H1 (cell line): ENCODE measurements at regions not wholly inside any gene's neighbourhood (a gene's known extent, or its start where the extent isn't known, plus 50 kb on each side); places are given as distances from the start of the nearest gene placed in this dataset.

Experiments
- CTCF ChIA-PET: fragments of 300-600 bp; sonication (Branson Sonifier 250); formaldehyde crosslinking; loops from one replicate; lab custom pipeline; 2021; ENCODE audit not compliant: partially characterized antibody; lab: Charles Lee
- POLR2A ChIA-PET: fragments of 300-600 bp; sonication (Branson Sonifier 250); formaldehyde crosslinking; loops from one replicate; lab custom pipeline; 2021; ENCODE audit warnings: inconsistent platforms; ENCODE audit not compliant: partially characterized antibody; lab: Charles Lee
- DNase-seq, 2 experiments: peaks; one replicate each; pipeline versions ENCODE4 v3.0.0 to v3.0.0-alpha.2; 2010 to 2022; ENCODE audit warnings: low spot score in 2 of 2, low read depth in 1 of 2, mixed read lengths in 1 of 2
- FAIRE-seq: peaks from 2 replicates; lab custom pipeline; 2011; peaks lifted over from hg19 to GRCh38; lab: Jason Lieb, UNC
- H2AFZ ChIP-seq: 2 replicates; pipeline ENCODE4 v1.8.1; 2012; ENCODE audit warnings: low read length, inconsistent platforms
- H2AK5ac ChIP-seq: 2 replicates; pipeline ENCODE4 v1.6.1; 2013; ENCODE audit warnings: low read depth, low read length
- H2BK120ac ChIP-seq: replicated peaks from 2 replicates; pipeline ENCODE3; 2013; ENCODE audit warnings: low read depth, low read length, inconsistent platforms
- H2BK12ac ChIP-seq: 2 replicates; pipeline ENCODE4 v1.6.1; 2013; ENCODE audit warnings: low read depth, low read length
- H2BK15ac ChIP-seq: 2 replicates; pipeline ENCODE4 v1.6.1; 2013; ENCODE audit warnings: low read length
- H2BK20ac ChIP-seq: 2 replicates; pipeline ENCODE4 v1.6.1; 2013; ENCODE audit warnings: low read length
- H2BK5ac ChIP-seq: 2 replicates; pipeline ENCODE4 v1.6.1; 2013; ENCODE audit warnings: low read depth, low read length
- H3K14ac ChIP-seq: 2 replicates; pipeline ENCODE4 v1.6.1; 2013; ENCODE audit warnings: inconsistent platforms; ENCODE audit not compliant: insufficient read length
- H3K18ac ChIP-seq: 2 replicates; pipeline ENCODE4 v1.6.1; 2013; ENCODE audit warnings: low read length; ENCODE audit errors: extremely low read depth
- H3K23ac ChIP-seq: 2 replicates; pipeline ENCODE4 v1.6.1; 2013; ENCODE audit warnings: inconsistent platforms; ENCODE audit not compliant: insufficient read length
- H3K23me2 ChIP-seq: 2 replicates; pipeline ENCODE4 v1.6.1; 2013; ENCODE audit warnings: low read depth, low read length
- H3K27ac ChIP-seq: 2 replicates; pipeline ENCODE4 v1.6.1; 2011; ENCODE audit warnings: low read depth, low read length, inconsistent platforms
- H3K27me3 ChIP-seq, 4 experiments: replicated peaks in 1 of 4; 1 replicate in 1 of 4; 2 replicates in 3 of 4; pipeline versions ENCODE4 v1.6.1 to v1.8.1; 2011 to 2013; ENCODE audit warnings: low read length in 3 of 4, mild to moderate bottlenecking in 3 of 4, inconsistent platforms in 2 of 4, mixed read lengths in 2 of 4, moderate library complexity in 1 of 4; ENCODE audit not compliant: control insufficient read depth in 3 of 4, insufficient read depth in 3 of 4; ENCODE audit errors: extremely low read depth in 1 of 4
- H3K36me3 ChIP-seq, 4 experiments: 2 replicates each; pipeline versions ENCODE4 v1.6.1 to v1.8.1; 2011 to 2013; ENCODE audit warnings: mild to moderate bottlenecking in 4 of 4, low read length in 3 of 4, moderate library complexity in 2 of 4, control low read depth in 1 of 4, inconsistent platforms in 1 of 4; ENCODE audit not compliant: insufficient read depth in 4 of 4, control insufficient read depth in 2 of 4
- H3K4ac ChIP-seq: replicated peaks from 2 replicates; pipeline ENCODE3; 2013; ENCODE audit warnings: low read length, low read depth, mixed read lengths, inconsistent platforms; ENCODE audit not compliant: insufficient read length
- H3K4me1 ChIP-seq, 4 experiments: replicated peaks in 1 of 4; 1 replicate in 1 of 4; 2 replicates in 3 of 4; pipeline versions ENCODE4 v1.6.1 to v1.8.1; 2011 to 2013; ENCODE audit warnings: low read length in 3 of 4, inconsistent platforms in 2 of 4, mixed read lengths in 1 of 4; ENCODE audit not compliant: insufficient read depth in 4 of 4, control insufficient read depth in 3 of 4
- H3K4me2 ChIP-seq, 2 experiments: 2 replicates each; pipeline versions ENCODE4 v1.6.1 to v1.8.1; 2011 to 2013; ENCODE audit warnings: low read depth in 2 of 2, low read length in 2 of 2, control low read depth in 1 of 2, inconsistent platforms in 1 of 2, mild to moderate bottlenecking in 1 of 2; ENCODE audit not compliant: insufficient read depth in 1 of 2
- H3K4me3 ChIP-seq, 4 experiments: fragments of 200-600, 300-600 bp in 1 of 4; sonication (generic), shearing (Covaris generic), sonication (Bioruptor Twin) in 1 of 4; 2 replicates each; pipeline versions ENCODE4 v1.5.1 to v1.8.1; 2011 to 2016; ENCODE audit warnings: low read length in 4 of 4, low read depth in 3 of 4, control low read depth in 2 of 4, inconsistent platforms in 2 of 4, mild to moderate bottlenecking in 2 of 4, mixed read lengths in 1 of 4, moderate library complexity in 1 of 4; ENCODE audit not compliant: insufficient read depth in 2 of 4; ENCODE audit errors: extremely low read depth in 1 of 4
- H3K56ac ChIP-seq: replicated peaks from 2 replicates; pipeline ENCODE3; 2013; ENCODE audit warnings: low read depth, mild to moderate bottlenecking, mixed read lengths, low read length, inconsistent platforms; ENCODE audit not compliant: insufficient read length
- H3K79me1 ChIP-seq: 2 replicates; pipeline ENCODE4 v1.6.1; 2013; ENCODE audit warnings: low read depth, low read length, control low read depth
- H3K79me2 ChIP-seq, 2 experiments: 2 replicates each; pipeline versions ENCODE4 v1.6.1 to v1.8.1; 2012 to 2013; ENCODE audit warnings: low read length in 2 of 2, mild to moderate bottlenecking in 2 of 2, inconsistent platforms in 1 of 2; ENCODE audit not compliant: insufficient read depth in 2 of 2, control insufficient read depth in 1 of 2
- H3K9ac ChIP-seq, 4 experiments: replicated peaks in 1 of 4; 1 replicate in 1 of 4; 2 replicates in 3 of 4; pipeline versions ENCODE4 v1.6.1 to v1.8.1; 2011 to 2013; ENCODE audit warnings: low read depth in 3 of 4, low read length in 3 of 4, control low read depth in 2 of 4, mild to moderate bottlenecking in 2 of 4, moderate library complexity in 2 of 4, inconsistent platforms in 1 of 4; ENCODE audit errors: extremely low read depth in 1 of 4
- H3K9me3 ChIP-seq, 2 experiments: 2 replicates each; pipeline versions ENCODE4 v1.6.1 to v1.8.1; 2012 to 2013; ENCODE audit warnings: mild to moderate bottlenecking in 2 of 2, moderate library complexity in 2 of 2, control low read depth in 1 of 2, inconsistent platforms in 1 of 2, low read depth in 1 of 2, low read length in 1 of 2, mixed read lengths in 1 of 2; ENCODE audit not compliant: insufficient read depth in 2 of 2
- H4K20me1 ChIP-seq, 2 experiments: replicated peaks in 1 of 2; 2 replicates each; pipeline versions ENCODE3 to v1.8.1; 2011 to 2013; ENCODE audit warnings: inconsistent platforms in 2 of 2, low read length in 2 of 2, mild to moderate bottlenecking in 1 of 2; ENCODE audit not compliant: insufficient read depth in 2 of 2, control insufficient read depth in 1 of 2
- H4K5ac ChIP-seq: 2 replicates; pipeline ENCODE4 v1.6.1; 2013; ENCODE audit warnings: low read length, low read depth, mixed read lengths, inconsistent platforms; ENCODE audit not compliant: insufficient read length
- H4K8ac ChIP-seq: 2 replicates; pipeline ENCODE4 v1.8.0; 2013; ENCODE audit warnings: mild to moderate bottlenecking, moderate library complexity, low read length, inconsistent platforms; ENCODE audit not compliant: insufficient read depth; ENCODE audit errors: extremely low read depth
- H4K91ac ChIP-seq: replicated peaks from 2 replicates; pipeline ENCODE3; 2013; ENCODE audit warnings: low read length, mixed read lengths, inconsistent platforms; ENCODE audit not compliant: insufficient read length
- ATF2 ChIP-seq: IDR thresholded peaks from 2 replicates; pipeline ENCODE4 v1.6.1; 2012; ENCODE audit warnings: low read length, inconsistent platforms
- BRCA1 ChIP-seq: IDR thresholded peaks from 2 replicates; pipeline ENCODE4 v1.6.1; 2012; ENCODE audit warnings: low read depth, low read length, improper control_type of control experiment
- CEBPB ChIP-seq: IDR thresholded peaks from 2 replicates; pipeline ENCODE4 v1.6.1; 2012; ENCODE audit warnings: low read depth, low read length
- EGR1 ChIP-seq: IDR thresholded peaks from 2 replicates; pipeline ENCODE4 v1.6.1; 2011; ENCODE audit warnings: low read depth, low read length, borderline replicate concordance
- HDAC6 ChIP-seq: IDR thresholded peaks from one replicate; pipeline ENCODE4 v1.7.1; 2012; ENCODE audit warnings: low read depth, mild to moderate bottlenecking, inconsistent platforms, low read length, moderate library complexity
- POLR2A ChIP-seq, 2 experiments: IDR thresholded peaks; 1 replicate in 1 of 2; 2 replicates in 1 of 2; pipeline ENCODE4 v1.6.1; 2011; ENCODE audit warnings: low read depth in 2 of 2, low read length in 2 of 2, mild to moderate bottlenecking in 2 of 2; ENCODE audit errors: control extremely low read depth in 1 of 2
- RAD21 ChIP-seq, 2 experiments: IDR thresholded peaks in 1 of 2; conservative IDR thresholded peaks in 1 of 2; 2 replicates each; pipeline ENCODE4 v1.6.1; 2011; ENCODE audit warnings: low read depth in 2 of 2, low read length in 2 of 2, improper control_type of control experiment in 1 of 2, inconsistent platforms in 1 of 2, mild to moderate bottlenecking in 1 of 2, moderate library complexity in 1 of 2
- RBBP5 ChIP-seq: IDR thresholded peaks from 2 replicates; pipeline ENCODE4 v1.7.1; 2012; ENCODE audit warnings: low read depth, mild to moderate bottlenecking, inconsistent platforms, low read length, moderate library complexity, borderline replicate concordance
- RXRA ChIP-seq: IDR thresholded peaks from 2 replicates; pipeline ENCODE4 v1.6.1; 2011; ENCODE audit warnings: low read depth, mild to moderate bottlenecking, low read length, moderate library complexity; ENCODE audit not compliant: insufficient read depth
- SP4 ChIP-seq: IDR thresholded peaks from 2 replicates; pipeline ENCODE4 v1.6.1; 2012; ENCODE audit warnings: low read length, inconsistent platforms
- WGBS, 2 experiments: shearing (Covaris generic) in 1 of 2; methylation state at CpG; one replicate each; pipeline versions ENCODE4 v1.1.6 to v1.1.7; 2013 to 2015; ENCODE audit warnings: low lambda C conversion rate in 2 of 2, mixed read lengths in 2 of 2, inconsistent platforms in 1 of 2, low coverage in 1 of 2, missing lambda C conversion rate in 1 of 2; ENCODE audit not compliant: insufficient replicate concordance in 2 of 2, insufficient coverage in 1 of 2, insufficient read length in 1 of 2; ENCODE audit errors: extremely low coverage in 1 of 2, missing lambda C conversion rate in 1 of 2; 5-methylcytosine and 5-hydroxymethylcytosine counted together
- TF ChIP-seq, protein P1 (sequence below), 3 experiments: IDR thresholded peaks; 1 replicate in 2 of 3; 2 replicates in 1 of 3; pipeline versions ENCODE4 v1.5.1 to v1.6.1; 2011; ENCODE audit warnings: low read length in 3 of 3, mild to moderate bottlenecking in 3 of 3, inconsistent platforms in 2 of 3, low read depth in 1 of 3, moderate library complexity in 1 of 3; ENCODE audit not compliant: insufficient read depth in 1 of 3; ENCODE audit errors: control extremely low read depth in 1 of 3

GRCh38 chr13:107447591-107447990, 767.7 kb downstream of the LIG4 start:
- Histone ChIP-seq H3K56ac (no peak overlapping the region), H3K79me1 (no peaks in the 10 kb centered on the region), H4K91ac (no peak overlapping the region), H4K5ac (no peak overlapping the region), H3K36me3 (no peaks in the 10 kb centered on the region), H3K4me2 (no peak overlapping the region), H2BK12ac (no peak overlapping the region), H3K27me3 (no peaks in the 10 kb centered on the region), H3K4me1 (no peaks in the 10 kb centered on the region), H3K18ac (no peak overlapping the region), H3K4me3 (no peak overlapping the region), H4K8ac (no peak overlapping the region), H2BK5ac (no peak overlapping the region), H3K9ac (no peak overlapping the region), H3K23me2 (no peaks in the 10 kb centered on the region; the same call in 1 of the 2 replicates), H2BK120ac (no peak overlapping the region), H3K27ac (no peak overlapping the region), H3K79me2 (no peaks in the 10 kb centered on the region), H2AK5ac (no peak overlapping the region), H3K4ac (no peak overlapping the region), H3K23ac (no peak overlapping the region), H2AFZ (no peak overlapping the region), H3K14ac (no peak overlapping the region), H4K20me1 (no peaks in the 10 kb centered on the region), H2BK15ac (no peak overlapping the region), H2BK20ac (no peak overlapping the region), H3K9me3 (peaks cover 0 to 3% of the 10 kb centered on the region in 2 experiments; a peak in 1 of 4 replicates)
- DNase-seq (no peak), FAIRE-seq (no peak)
- WGBS, 2 experiments = 95% methylated on average over 4 of the region's 4 CpGs; no CpG with 5 or more reads in 1 of the 2 experiments
- ChIA-PET POLR2A (no interaction called here), CTCF (interaction anchor here (0.9 to 1.2 kb wide), 4 partner anchors 10 to 424 kb away, joined by 3 to 5 read pairs (median 4); no protein-coding TSS in a partner anchor)
- TF ChIP-seq, protein P1, sequence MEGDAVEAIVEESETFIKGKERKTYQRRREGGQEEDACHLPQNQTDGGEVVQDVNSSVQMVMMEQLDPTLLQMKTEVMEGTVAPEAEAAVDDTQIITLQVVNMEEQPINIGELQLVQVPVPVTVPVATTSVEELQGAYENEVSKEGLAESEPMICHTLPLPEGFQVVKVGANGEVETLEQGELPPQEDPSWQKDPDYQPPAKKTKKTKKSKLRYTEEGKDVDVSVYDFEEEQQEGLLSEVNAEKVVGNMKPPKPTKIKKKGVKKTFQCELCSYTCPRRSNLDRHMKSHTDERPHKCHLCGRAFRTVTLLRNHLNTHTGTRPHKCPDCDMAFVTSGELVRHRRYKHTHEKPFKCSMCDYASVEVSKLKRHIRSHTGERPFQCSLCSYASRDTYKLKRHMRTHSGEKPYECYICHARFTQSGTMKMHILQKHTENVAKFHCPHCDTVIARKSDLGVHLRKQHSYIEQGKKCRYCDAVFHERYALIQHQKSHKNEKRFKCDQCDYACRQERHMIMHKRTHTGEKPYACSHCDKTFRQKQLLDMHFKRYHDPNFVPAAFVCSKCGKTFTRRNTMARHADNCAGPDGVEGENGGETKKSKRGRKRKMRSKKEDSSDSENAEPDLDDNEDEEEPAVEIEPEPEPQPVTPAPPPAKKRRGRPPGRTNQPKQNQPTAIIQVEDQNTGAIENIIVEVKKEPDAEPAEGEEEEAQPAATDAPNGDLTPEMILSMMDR (IDR thresholded peaks at IDR 0.05; ENCODE audit: control extremely low read depth in 1 of 3, insufficient read depth in 1 of 3, low read depth in 1 of 3, low read length in 3 of 3) = no peak
- no peak for TF ChIP-seq POLR2A (IDR thresholded peaks at IDR 0.05; ENCODE audit: control extremely low read depth in 1 of 2, low read depth in 2 of 2, low read length in 2 of 2)
- TF ChIP-seq EGR1 = no peak
- no peak for TF ChIP-seq ATF2
- TF ChIP-seq CEBPB = no peak
- TF ChIP-seq SP4 = no peak
- no peak for TF ChIP-seq BRCA1
- no peak for TF ChIP-seq RXRA
- TF ChIP-seq RBBP5 = no peak
- TF ChIP-seq HDAC6 = no peak
- TF ChIP-seq RAD21 (IDR thresholded peaks at IDR 0.05 in 1 of 2, conservative IDR thresholded peaks at IDR 0.05 in 1 of 2; ENCODE audit: low read depth in 2 of 2, low read length in 2 of 2) = no peak
